K562 (cell line): ENCODE measurements at regions not wholly inside any gene's neighbourhood (a gene's known extent, or its start where the extent isn't known, plus 50 kb on each side); places are given as distances from the start of the nearest gene placed in this dataset.

Experiments
- ATAC-seq: fragments of 200-7000 bp; cut with Tn5 transposase; 3 replicates; pipeline ENCODE4 v1.9.1; 2020; ENCODE audit warnings: moderate library complexity
- BruUV-seq: library from RNA; stranded (reverse); fragments of 400-500 nt; replicated peaks from 2 replicates; lab custom pipeline; 2021; lab: Mats Ljungman, UMichigan
- CTCF ChIA-PET: fragments of 300-600 bp; formaldehyde crosslinking; extraction: SDS; loops from one replicate; lab custom pipeline; 2021; ENCODE audit warnings: low intra/inter-chr PET ratio; lab: Yijun Ruan, JAX
- POLR2A ChIA-PET: fragments of 300-600, 350-650 bp; sonication (Branson Sonifier 250); formaldehyde crosslinking; extraction: SDS; loops from one replicate; lab custom pipeline; 2021; ENCODE audit warnings: antibody characterized with exemption, inconsistent platforms; lab: Yijun Ruan, JAX
- DNase-seq, 4 experiments: peaks; one replicate each; pipeline versions ENCODE4 v3.0.0 to v3.0.0-alpha.2; 2011 to 2018; ENCODE audit warnings: low spot score in 3 of 4, mixed read lengths in 3 of 4; ENCODE audit errors: extremely low read depth in 1 of 4
- FAIRE-seq: peaks from 2 replicates; lab custom pipeline; 2011; peaks lifted over from hg19 to GRCh38; lab: Jason Lieb, UNC
- H2AFZ ChIP-seq: 2 replicates; pipeline ENCODE4 v1.6.0; 2011; ENCODE audit warnings: low read depth, low read length, control low read depth, inconsistent platforms
- H3K27ac ChIP-seq: fragments of 200-600 bp; 3 replicates; pipeline ENCODE4 v1.8.0; 2011; ENCODE audit warnings: low read depth, mild to moderate bottlenecking, control low read depth, inconsistent platforms, low read length, moderate library complexity, mixed read lengths; ENCODE audit errors: extremely low read depth
- H3K27me3 ChIP-seq, 2 experiments: fragments of 300-600 bp in 1 of 2; 2 replicates in 1 of 2; 3 replicates in 1 of 2; pipeline versions ENCODE4 v1.6.0 to v1.8.0; 2011; ENCODE audit warnings: inconsistent platforms in 2 of 2, low read length in 2 of 2, mild to moderate bottlenecking in 1 of 2, mixed read lengths in 1 of 2, moderate library complexity in 1 of 2; ENCODE audit not compliant: control insufficient read depth in 2 of 2, insufficient read depth in 2 of 2
- H3K36me3 ChIP-seq: fragments of 300-600 bp; 3 replicates; pipeline ENCODE4 v1.8.0; 2011; ENCODE audit warnings: mild to moderate bottlenecking, low read length, inconsistent platforms; ENCODE audit not compliant: control insufficient read depth, insufficient read depth
- H3K4me1 ChIP-seq, 2 experiments: fragments of 200-600 bp in 1 of 2; replicated peaks in 1 of 2; 2 replicates in 1 of 2; 3 replicates in 1 of 2; pipeline versions ENCODE4 v1.5.1 to v1.8.0; 2011; ENCODE audit warnings: inconsistent platforms in 2 of 2, low read length in 2 of 2, mild to moderate bottlenecking in 1 of 2, mixed read lengths in 1 of 2, moderate library complexity in 1 of 2; ENCODE audit not compliant: control insufficient read depth in 2 of 2, insufficient read depth in 2 of 2
- H3K4me2 ChIP-seq: 2 replicates; pipeline ENCODE4 v1.6.1; 2011; ENCODE audit warnings: low read length, control low read depth, inconsistent platforms, mixed read lengths; ENCODE audit not compliant: insufficient read depth
- H3K4me3 ChIP-seq: fragments of 200-600 bp; sonication (generic), shearing (Covaris generic); 2 replicates; pipeline ENCODE4 v1.5.1; 2016; ENCODE audit warnings: control low read depth, inconsistent platforms
- H3K79me2 ChIP-seq: fragments of 200-600 bp; 3 replicates; pipeline ENCODE4 v1.8.0; 2011; ENCODE audit warnings: low read length, inconsistent platforms; ENCODE audit not compliant: control insufficient read depth, insufficient read depth
- H3K9ac ChIP-seq, 2 experiments: 2 replicates each; pipeline versions ENCODE4 v1.6.0 to v1.6.1; 2011; ENCODE audit warnings: low read depth in 2 of 2, low read length in 2 of 2, control low read depth in 1 of 2, inconsistent platforms in 1 of 2, mild to moderate bottlenecking in 1 of 2, mixed read lengths in 1 of 2; ENCODE audit not compliant: insufficient read depth in 1 of 2
- H3K9me1 ChIP-seq: one replicate; pipeline ENCODE4 v1.6.0; 2011; ENCODE audit warnings: inconsistent platforms, mild to moderate bottlenecking, low read length, moderate library complexity; ENCODE audit not compliant: control insufficient read depth, insufficient read depth
- H3K9me3 ChIP-seq: replicated peaks from 2 replicates; pipeline ENCODE4 v1.5.1; 2011; ENCODE audit warnings: low read depth, low read length, inconsistent platforms; ENCODE audit not compliant: control insufficient read depth, insufficient read depth
- H4K20me1 ChIP-seq: replicated peaks from 2 replicates; pipeline ENCODE4 v1.6.1; 2011; ENCODE audit warnings: low read length, inconsistent platforms, mixed read lengths; ENCODE audit not compliant: control insufficient read depth, insufficient read depth
- ATF1 ChIP-seq, 2 experiments: fragments of 450-650 bp in 1 of 2; IDR thresholded peaks; 2 replicates each; pipeline ENCODE4 v1.6.1; 2016; ENCODE audit warnings: missing compliant biosample characterization in 1 of 2, missing genetic modification characterization in 1 of 2
- LEF1 ChIP-seq: fragments of 450-650 bp; IDR thresholded peaks from 2 replicates; pipeline ENCODE4 v1.6.1; 2016; ENCODE audit warnings: mild to moderate bottlenecking
- TCF7L2 ChIP-seq: fragments of 150-350 bp; IDR thresholded peaks from 2 replicates; pipeline ENCODE4 v1.6.1; 2016; ENCODE audit warnings: low read depth, mild to moderate bottlenecking, low read length, moderate library complexity
- ZKSCAN1 ChIP-seq: fragments of 150-350 bp; IDR thresholded peaks from 2 replicates; pipeline ENCODE4 v1.6.1; 2016; ENCODE audit warnings: low read depth, low read length
- ZNF146 ChIP-seq: IDR thresholded peaks from one replicate; pipeline ENCODE4 v1.6.1; 2018; ENCODE audit warnings: missing compliant biosample characterization; ENCODE audit not compliant: unreplicated experiment
- WGBS: fragments of 100-300 bp; shearing (Covaris generic); methylation state at CpG from one replicate; pipeline ENCODE4 v1.1.6; 2016; ENCODE audit warnings: low coverage, mixed read lengths; ENCODE audit not compliant: insufficient coverage; ENCODE audit errors: missing lambda C conversion rate; 5-methylcytosine and 5-hydroxymethylcytosine counted together
- in situ Hi-C: fragments of 300-500 bp; cut with MboI; formaldehyde crosslinking; loops from 4 replicates; pipeline ENCODE4 v1.15.0; 2018; ENCODE audit warnings: inconsistent platforms, mixed read lengths
- intact Hi-C: fragments of 100-400 bp; cut with micrococcal nuclease; formaldehyde crosslinking; loops from 2 replicates; pipeline ENCODE4 v1.14.2; 2022
- TF ChIP-seq, protein P1 (sequence below): sonication (generic); formaldehyde crosslinking; IDR thresholded peaks from 2 replicates; pipeline ENCODE4 v1.8.0; 2022; ENCODE audit warnings: mild to moderate bottlenecking, missing genetic modification reagents, borderline replicate concordance

DNA sequence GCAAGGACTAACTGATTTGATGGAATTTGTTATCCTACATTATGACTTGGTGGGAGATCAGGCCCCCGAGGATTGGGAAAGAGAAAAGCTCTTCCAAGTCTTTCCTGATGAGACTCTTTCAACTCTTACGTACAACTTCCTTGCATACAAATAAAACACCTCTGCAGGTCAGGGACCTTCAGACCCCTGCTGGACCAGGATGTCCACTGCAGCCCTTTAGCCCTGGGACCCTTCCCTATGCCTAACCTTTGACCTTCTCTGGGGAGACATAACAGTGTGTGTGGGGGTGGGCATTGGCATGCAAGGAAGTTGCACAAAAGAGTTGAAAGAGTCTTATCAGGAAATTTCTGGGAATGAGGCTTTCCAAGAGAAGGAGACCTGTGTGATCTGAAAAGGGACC is 859.4 kb downstream of the TYW1 start:
- TF ChIP-seq ZNF146 (no peak), ATF1 (CRISPR knock-in tag; IDR thresholded peaks at IDR 0.05) (no peak), ATF1 (tag; IDR thresholded peaks at IDR 0.05) (no peak), ZKSCAN1 (no peak), LEF1 (no peak), TCF7L2 (no peak)
- TF ChIP-seq, protein P1, sequence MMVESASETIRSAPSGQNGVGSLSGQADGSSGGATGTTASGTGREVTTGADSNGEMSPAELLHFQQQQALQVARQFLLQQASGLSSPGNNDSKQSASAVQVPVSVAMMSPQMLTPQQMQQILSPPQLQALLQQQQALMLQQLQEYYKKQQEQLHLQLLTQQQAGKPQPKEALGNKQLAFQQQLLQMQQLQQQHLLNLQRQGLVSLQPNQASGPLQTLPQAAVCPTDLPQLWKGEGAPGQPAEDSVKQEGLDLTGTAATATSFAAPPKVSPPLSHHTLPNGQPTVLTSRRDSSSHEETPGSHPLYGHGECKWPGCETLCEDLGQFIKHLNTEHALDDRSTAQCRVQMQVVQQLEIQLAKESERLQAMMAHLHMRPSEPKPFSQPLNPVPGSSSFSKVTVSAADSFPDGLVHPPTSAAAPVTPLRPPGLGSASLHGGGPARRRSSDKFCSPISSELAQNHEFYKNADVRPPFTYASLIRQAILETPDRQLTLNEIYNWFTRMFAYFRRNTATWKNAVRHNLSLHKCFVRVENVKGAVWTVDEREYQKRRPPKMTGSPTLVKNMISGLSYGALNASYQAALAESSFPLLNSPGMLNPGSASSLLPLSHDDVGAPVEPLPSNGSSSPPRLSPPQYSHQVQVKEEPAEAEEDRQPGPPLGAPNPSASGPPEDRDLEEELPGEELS (CRISPR knock-in tag), result no peak
- DNase-seq, result no peak
- intact Hi-C loops, result no loop called here

More for the DNA sequence above, 859.4 kb downstream of the TYW1 start:
- no peak for FAIRE-seq
- Histone ChIP-seq H3K27ac (no peak overlapping the region), H4K20me1 (no peaks in the 10 kb centered on the region), H3K4me3 (no peak overlapping the region), H2AFZ (no peak overlapping the region), H3K4me2 (no peak overlapping the region), H3K4me1 (no peaks in the 10 kb centered on the region), H3K27me3 (peaks cover 0 to 12% of the 10 kb centered on the region in 2 experiments; a peak in 3 of 5 replicates), H3K9me3 (no peaks in the 10 kb centered on the region), H3K79me2 (no peaks in the 10 kb centered on the region), H3K9me1 (no peaks in the 10 kb centered on the region), H3K36me3 (no peaks in the 10 kb centered on the region), H3K9ac (no peak overlapping the region)
- no peak for ATAC-seq
- POLR2A ChIA-PET, result no interaction called here
- BruUV-seq, result no TSS peak
- WGBS, result 4% methylated on average over 2 of the region's 2 CpGs
- in situ Hi-C loops, result no loop called here
- CTCF ChIA-PET, result no interaction called here
